IMR-90 (cell line): ENCODE measurements at regions not wholly inside any gene's neighbourhood (a gene's known extent, or its start where the extent isn't known, plus 50 kb on each side); places are given as distances from the start of the nearest gene placed in this dataset.

Experiments used
- ATAC-seq: fragments of 200-7000 bp; cut with Tn5 transposase; 2 replicates; pipeline ENCODE4 v1.9.1; 2020; ENCODE audit warnings: low read depth, mild to moderate bottlenecking, moderate library complexity
- BruUV-seq: library from RNA; stranded (reverse); fragments of 400-500 nt; replicated peaks from 2 replicates; lab custom pipeline; 2021; lab: Mats Ljungman, UMichigan
- CTCF ChIA-PET: fragments of 300-600 bp; formaldehyde crosslinking; extraction: SDS; loops from one replicate; lab custom pipeline; 2021; ENCODE audit warnings: antibody characterized with exemption; lab: Yijun Ruan, JAX
- POLR2A ChIA-PET: fragments of 300-600 bp; sonication (Branson Sonifier 250); formaldehyde crosslinking; loops from one replicate; lab custom pipeline; 2022; ENCODE audit warnings: antibody characterized with exemption; ENCODE audit not compliant: unreplicated experiment; lab: Charles Lee
- DNase-seq: peaks from one replicate; pipeline ENCODE4 v3.0.0; 2013
- H2AFZ ChIP-seq: replicated peaks from 2 replicates; pipeline ENCODE3; 2013; ENCODE audit warnings: low read length, mild to moderate bottlenecking; ENCODE audit not compliant: poor library complexity
- H2AK5ac ChIP-seq: 2 replicates; pipeline ENCODE4 v1.6.1; 2013; ENCODE audit warnings: low read depth, low read length, inconsistent platforms
- H2AK9ac ChIP-seq: replicated peaks from 2 replicates; pipeline ENCODE3; 2013; ENCODE audit warnings: mild to moderate bottlenecking, low read depth, low read length, moderate library complexity; ENCODE audit not compliant: poor library complexity
- H2BK120ac ChIP-seq: 2 replicates; pipeline ENCODE4 v1.6.1; 2013; ENCODE audit warnings: low read depth, low read length, inconsistent platforms
- H2BK15ac ChIP-seq: 3 replicates; pipeline ENCODE4 v1.6.1; 2013; ENCODE audit warnings: low read depth, low read length, inconsistent platforms
- H2BK20ac ChIP-seq: 2 replicates; pipeline ENCODE4 v1.6.1; 2013; ENCODE audit warnings: low read depth, mild to moderate bottlenecking, inconsistent platforms, low read length, moderate library complexity
- H2BK5ac ChIP-seq: 2 replicates; pipeline ENCODE4 v1.6.1; 2013; ENCODE audit warnings: mild to moderate bottlenecking, low read depth, low read length, inconsistent platforms; ENCODE audit not compliant: poor library complexity, severe bottlenecking
- H3K14ac ChIP-seq: replicated peaks from 2 replicates; pipeline ENCODE4 v1.6.1; 2013; ENCODE audit warnings: low read depth, low read length, inconsistent platforms
- H3K18ac ChIP-seq: 2 replicates; pipeline ENCODE4 v1.6.1; 2013; ENCODE audit warnings: low read depth, low read length, control low read depth
- H3K23ac ChIP-seq: 2 replicates; pipeline ENCODE4 v1.6.1; 2013; ENCODE audit warnings: low read depth, low read length, inconsistent platforms
- H3K27ac ChIP-seq: 2 replicates; pipeline ENCODE4 v1.5.1; 2013; ENCODE audit warnings: mild to moderate bottlenecking, control low read depth, low read length; ENCODE audit not compliant: insufficient read depth
- H3K27me3 ChIP-seq: 2 replicates; pipeline ENCODE4 v1.6.1; 2013; ENCODE audit warnings: low read length; ENCODE audit not compliant: control insufficient read depth, insufficient read depth
- H3K36me3 ChIP-seq: 2 replicates; pipeline ENCODE4 v1.6.1; 2013; ENCODE audit warnings: low read length, mixed read lengths; ENCODE audit not compliant: control insufficient read depth, insufficient read depth
- H3K4ac ChIP-seq: 2 replicates; pipeline ENCODE4 v1.6.1; 2013; ENCODE audit warnings: low read depth, low read length, inconsistent platforms
- H3K4me1 ChIP-seq: 2 replicates; pipeline ENCODE4 v1.6.1; 2013; ENCODE audit warnings: low read length, mixed read lengths; ENCODE audit not compliant: control insufficient read depth, insufficient read depth
- H3K4me2 ChIP-seq: 2 replicates; pipeline ENCODE4 v1.6.1; 2013; ENCODE audit warnings: low read depth, mild to moderate bottlenecking, control low read depth, low read length, moderate library complexity
- H3K4me3 ChIP-seq: 2 replicates; pipeline ENCODE4 v1.5.1; 2013; ENCODE audit warnings: low read depth, mild to moderate bottlenecking, control low read depth, low read length, moderate library complexity; ENCODE audit not compliant: insufficient read depth
- H3K56ac ChIP-seq: 2 replicates; pipeline ENCODE4 v1.6.1; 2013; ENCODE audit warnings: low read length, inconsistent platforms; ENCODE audit not compliant: insufficient read depth; ENCODE audit errors: extremely low read depth
- H3K79me1 ChIP-seq, 2 experiments: 2 replicates each; pipeline ENCODE4 v1.6.1; 2013; ENCODE audit warnings: low read length in 2 of 2, inconsistent platforms in 1 of 2, low read depth in 1 of 2
- H3K9ac ChIP-seq: 2 replicates; pipeline ENCODE4 v1.6.1; 2013; ENCODE audit warnings: low read depth, low read length, control low read depth
- H3K9me1 ChIP-seq: 2 replicates; pipeline ENCODE4 v1.6.1; 2013; ENCODE audit warnings: low read length, inconsistent platforms; ENCODE audit not compliant: insufficient read depth
- H3K9me3 ChIP-seq: 2 replicates; pipeline ENCODE4 v1.6.1; 2013; ENCODE audit warnings: low read length; ENCODE audit not compliant: control insufficient read depth, insufficient read depth
- H4K20me1 ChIP-seq: 2 replicates; pipeline ENCODE4 v1.6.1; 2013; ENCODE audit warnings: low read length, inconsistent platforms; ENCODE audit not compliant: insufficient read depth
- H4K5ac ChIP-seq: 2 replicates; pipeline ENCODE4 v1.6.1; 2013; ENCODE audit warnings: mild to moderate bottlenecking, low read depth, low read length, control low read depth
- H4K8ac ChIP-seq, 2 experiments: 2 replicates each; pipeline ENCODE4 v1.6.1; 2013; ENCODE audit warnings: low read depth in 2 of 2, low read length in 2 of 2, control low read depth in 1 of 2, inconsistent platforms in 1 of 2
- H4K91ac ChIP-seq: 2 replicates; pipeline ENCODE4 v1.6.1; 2013; ENCODE audit warnings: low read depth, low read length, inconsistent platforms; ENCODE audit not compliant: insufficient read depth
- BHLHE40 ChIP-seq: fragments of 150-350 bp; IDR thresholded peaks from 2 replicates; pipeline ENCODE4 v1.6.1; 2016; ENCODE audit warnings: mild to moderate bottlenecking, low read depth, low read length
- CEBPB ChIP-seq: IDR thresholded peaks from 2 replicates; pipeline ENCODE4 v1.6.1; 2012; ENCODE audit warnings: low read depth, low read length, improper control_type of control experiment
- CHD1 ChIP-seq: IDR thresholded peaks from 2 replicates; pipeline ENCODE4 v1.6.1; 2012; ENCODE audit warnings: low read depth, low read length, improper control_type of control experiment
- CTCF ChIP-seq: conservative IDR thresholded peaks from 2 replicates; pipeline ENCODE4 v1.5.1; 2012; ENCODE audit warnings: mild to moderate bottlenecking, low read depth, low read length, improper control_type of control experiment
- FOS ChIP-seq: fragments of 150-350 bp; IDR thresholded peaks from 2 replicates; pipeline ENCODE4 v1.6.1; 2016; ENCODE audit warnings: low read depth, low read length
- MAFK ChIP-seq: IDR thresholded peaks from 2 replicates; pipeline ENCODE4 v1.6.1; 2012; ENCODE audit warnings: low read depth, low read length, improper control_type of control experiment
- MAZ ChIP-seq: IDR thresholded peaks from 2 replicates; pipeline ENCODE4 v1.6.1; 2012; ENCODE audit warnings: low read depth, mild to moderate bottlenecking, low read length, improper control_type of control experiment, moderate library complexity, borderline replicate concordance
- MXI1 ChIP-seq: IDR thresholded peaks from 2 replicates; pipeline ENCODE4 v1.6.1; 2012; ENCODE audit warnings: low read depth, mild to moderate bottlenecking, low read length, moderate library complexity, borderline replicate concordance
- NFE2L2 ChIP-seq: fragments of 150-350 bp; IDR thresholded peaks from 2 replicates; pipeline ENCODE4 v1.6.1; 2016; ENCODE audit warnings: low read depth, mild to moderate bottlenecking, low read length
- POLR2A ChIP-seq: IDR thresholded peaks from 2 replicates; pipeline ENCODE4 v1.6.1; 2012; ENCODE audit warnings: mild to moderate bottlenecking, low read depth, low read length
- RAD21 ChIP-seq: IDR thresholded peaks from 2 replicates; pipeline ENCODE4 v1.6.1; 2012; ENCODE audit warnings: low read length, improper control_type of control experiment
- RCOR1 ChIP-seq: IDR thresholded peaks from 2 replicates; pipeline ENCODE4 v1.6.1; 2012; ENCODE audit warnings: mild to moderate bottlenecking, low read length, improper control_type of control experiment; ENCODE audit not compliant: insufficient replicate concordance
- RFX5 ChIP-seq: IDR thresholded peaks from 2 replicates; pipeline ENCODE4 v1.8.0; 2012; ENCODE audit warnings: low read depth, mild to moderate bottlenecking, low read length, moderate library complexity
- SMC3 ChIP-seq: fragments of 150-350 bp; IDR thresholded peaks from 2 replicates; pipeline ENCODE4 v1.6.1; 2016; ENCODE audit warnings: low read depth, mild to moderate bottlenecking, antibody characterized with exemption, low read length, moderate library complexity
- WGBS, 2 experiments: methylation state at CpG; one replicate each; pipeline versions ENCODE4 v1.1.5 to v1.1.7; 2013; ENCODE audit warnings: missing lambda C conversion rate in 2 of 2; ENCODE audit not compliant: insufficient read length in 1 of 2; ENCODE audit errors: extremely low coverage in 2 of 2; 5-methylcytosine and 5-hydroxymethylcytosine counted together
- dilution Hi-C: fragments of 300-500 bp; cut with HindIII; formaldehyde crosslinking; loops from one replicate; pipeline ENCODE4 v1.14.3; 2018; ENCODE audit warnings: low sequenced_read_pairs; ENCODE audit not compliant: unreplicated experiment
- in situ Hi-C: fragments of 300-500 bp; cut with MboI; formaldehyde crosslinking; loops from 3 replicates; pipeline ENCODE4 v1.14.3; 2019; ENCODE audit warnings: low sequenced_read_pairs, inconsistent platforms, mixed read lengths
- intact Hi-C: fragments of 100-400 bp; cut with micrococcal nuclease; formaldehyde crosslinking; loops from 2 replicates; pipeline ENCODE4 v1.10.0; 2022
- TF ChIP-seq, protein P1 (sequence below): fragments of 150-350 bp; IDR thresholded peaks from 2 replicates; pipeline ENCODE4 v1.6.1; 2016; ENCODE audit warnings: low read depth, mild to moderate bottlenecking, low read length, moderate library complexity, borderline replicate concordance
- TF ChIP-seq, protein P2 (sequence below): fragments of 150-350 bp; IDR thresholded peaks from 2 replicates; pipeline ENCODE4 v1.6.1; 2017; ENCODE audit warnings: mild to moderate bottlenecking, antibody characterized with exemption, low read length, low read depth

- no peak overlapping the region for H2BK120ac ChIP-seq
- H3K79me1 ChIP-seq, result no peaks in the 10 kb centered on the region
- H2BK15ac ChIP-seq, result no peak overlapping the region
- H3K18ac ChIP-seq, result no peak overlapping the region
- H3K56ac ChIP-seq, result no peak overlapping the region
- H4K5ac ChIP-seq, result no peak overlapping the region; the same call in 1 of the 2 replicates
- CTCF ChIA-PET, result no interaction called here
- no peak overlapping the region for H3K27ac ChIP-seq
- H2BK5ac ChIP-seq, result no peak overlapping the region
- H2AK9ac ChIP-seq, result no peak overlapping the region
- no peak for ATAC-seq
- H4K91ac ChIP-seq, result no peak overlapping the region
- no peaks in the 10 kb centered on the region for H3K36me3 ChIP-seq
- H3K27me3 ChIP-seq, result no peaks in the 10 kb centered on the region
- H2BK20ac ChIP-seq, result no peak overlapping the region
- peaks cover 6% of the 10 kb centered on the region for H3K4me1 ChIP-seq
- no peaks in the 10 kb centered on the region for H3K9me3 ChIP-seq
- no peak overlapping the region for H2AFZ ChIP-seq
- BruUV-seq, result no TSS peak
- intact Hi-C loops, result no loop called here
- no peak for DNase-seq
- no peak overlapping the region for H3K4me2 ChIP-seq
- in situ Hi-C loops, result no loop called here
- H3K9me1 ChIP-seq, result no peaks in the 10 kb centered on the region; the same call in 1 of the 2 replicates
- no peak overlapping the region for H3K4me3 ChIP-seq
- no peak overlapping the region for H3K9ac ChIP-seq
- H3K23ac ChIP-seq, result 0 out of 2 replicates have a peak overlapping the region, but pooled peaks have one; percentile 4
- dilution Hi-C loops, result no loop called here
- no peak overlapping the region; the same call in 1 of the 2 replicates for H2AK5ac ChIP-seq
- WGBS, 2 experiments, result 83% methylated on average over 1 of the region's 2 CpGs; no CpG with 5 or more reads in 1 of the 2 experiments
- POLR2A ChIA-PET, result no interaction called here
- H4K8ac ChIP-seq, result no peak overlapping the region
- no peaks in the 10 kb centered on the region for H4K20me1 ChIP-seq
- no peak overlapping the region for H3K4ac ChIP-seq
- H3K14ac ChIP-seq, result no peak overlapping the region
- TF ChIP-seq CTCF (no peak), MAFK (no peak), CEBPB (no peak), RAD21 (no peak), RFX5 (no peak), FOS (no peak), CHD1 (no peak), SMC3 (no peak), NFE2L2 (no peak), MAZ (no peak), MXI1 (no peak), RCOR1 (no peak), POLR2A (no peak), BHLHE40 (no peak)
- TF ChIP-seq, protein P1, sequence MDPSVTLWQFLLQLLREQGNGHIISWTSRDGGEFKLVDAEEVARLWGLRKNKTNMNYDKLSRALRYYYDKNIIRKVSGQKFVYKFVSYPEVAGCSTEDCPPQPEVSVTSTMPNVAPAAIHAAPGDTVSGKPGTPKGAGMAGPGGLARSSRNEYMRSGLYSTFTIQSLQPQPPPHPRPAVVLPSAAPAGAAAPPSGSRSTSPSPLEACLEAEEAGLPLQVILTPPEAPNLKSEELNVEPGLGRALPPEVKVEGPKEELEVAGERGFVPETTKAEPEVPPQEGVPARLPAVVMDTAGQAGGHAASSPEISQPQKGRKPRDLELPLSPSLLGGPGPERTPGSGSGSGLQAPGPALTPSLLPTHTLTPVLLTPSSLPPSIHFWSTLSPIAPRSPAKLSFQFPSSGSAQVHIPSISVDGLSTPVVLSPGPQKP, result no peak
- TF ChIP-seq, protein P2, sequence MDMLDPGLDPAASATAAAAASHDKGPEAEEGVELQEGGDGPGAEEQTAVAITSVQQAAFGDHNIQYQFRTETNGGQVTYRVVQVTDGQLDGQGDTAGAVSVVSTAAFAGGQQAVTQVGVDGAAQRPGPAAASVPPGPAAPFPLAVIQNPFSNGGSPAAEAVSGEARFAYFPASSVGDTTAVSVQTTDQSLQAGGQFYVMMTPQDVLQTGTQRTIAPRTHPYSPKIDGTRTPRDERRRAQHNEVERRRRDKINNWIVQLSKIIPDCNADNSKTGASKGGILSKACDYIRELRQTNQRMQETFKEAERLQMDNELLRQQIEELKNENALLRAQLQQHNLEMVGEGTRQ, result no peak
Observed at GRCh38 chr3:171956705-171957104, 82.7 kb upstream of the FNDC3B start.
